ENCODE measurements at regions not wholly inside any gene's neighbourhood (a gene's known extent, or its start where the extent isn't known, plus 50 kb on each side); places are given as distances from the start of the nearest gene placed in this dataset.

DNA sequence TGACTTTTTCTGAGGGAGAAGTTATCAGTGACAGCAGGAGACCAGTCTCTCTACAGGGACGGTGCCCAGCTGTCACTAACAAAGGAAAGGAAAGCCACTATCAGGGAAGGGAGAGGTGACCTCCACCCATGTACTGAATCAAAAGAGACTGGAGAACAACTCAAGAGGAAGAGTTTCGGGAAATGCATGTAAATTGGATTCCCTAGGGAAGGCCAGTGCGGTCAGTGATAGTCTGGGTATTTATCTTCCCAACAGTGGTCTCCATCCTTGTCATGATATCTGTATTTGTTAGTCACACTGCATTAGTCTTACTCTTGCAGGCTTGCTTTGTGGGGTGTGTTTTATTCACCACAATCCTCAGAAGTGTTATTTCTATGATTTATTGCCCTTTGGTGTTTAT is 193.4 kb upstream of the KIRREL3 start:
- TF ChIP-seq EZH2phosphoT487 (IDR thresholded peaks at IDR 0.05; ENCODE audit: borderline replicate concordance, low read length): no peak
- TF ChIP-seq, protein P1, sequence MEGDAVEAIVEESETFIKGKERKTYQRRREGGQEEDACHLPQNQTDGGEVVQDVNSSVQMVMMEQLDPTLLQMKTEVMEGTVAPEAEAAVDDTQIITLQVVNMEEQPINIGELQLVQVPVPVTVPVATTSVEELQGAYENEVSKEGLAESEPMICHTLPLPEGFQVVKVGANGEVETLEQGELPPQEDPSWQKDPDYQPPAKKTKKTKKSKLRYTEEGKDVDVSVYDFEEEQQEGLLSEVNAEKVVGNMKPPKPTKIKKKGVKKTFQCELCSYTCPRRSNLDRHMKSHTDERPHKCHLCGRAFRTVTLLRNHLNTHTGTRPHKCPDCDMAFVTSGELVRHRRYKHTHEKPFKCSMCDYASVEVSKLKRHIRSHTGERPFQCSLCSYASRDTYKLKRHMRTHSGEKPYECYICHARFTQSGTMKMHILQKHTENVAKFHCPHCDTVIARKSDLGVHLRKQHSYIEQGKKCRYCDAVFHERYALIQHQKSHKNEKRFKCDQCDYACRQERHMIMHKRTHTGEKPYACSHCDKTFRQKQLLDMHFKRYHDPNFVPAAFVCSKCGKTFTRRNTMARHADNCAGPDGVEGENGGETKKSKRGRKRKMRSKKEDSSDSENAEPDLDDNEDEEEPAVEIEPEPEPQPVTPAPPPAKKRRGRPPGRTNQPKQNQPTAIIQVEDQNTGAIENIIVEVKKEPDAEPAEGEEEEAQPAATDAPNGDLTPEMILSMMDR (IDR thresholded peaks at IDR 0.05; ENCODE audit: low read depth, low read length, poor library complexity, severe bottlenecking): no peak
- Histone ChIP-seq H4K20me1 (ENCODE audit: control insufficient read depth, insufficient read depth, low read depth, low read length) (no peaks in the 10 kb centered on the region), H3K27ac (ENCODE audit: low read depth, low read length) (no peak overlapping the region), H3K9me2 (replicated peaks; ENCODE audit: control insufficient read depth, low read length) (no peaks in the 10 kb centered on the region), H3K36me3 (ENCODE audit: control insufficient read depth, low read length) (no peaks in the 10 kb centered on the region), H3K4me3 (ENCODE audit: low read length) (no peak overlapping the region), H3K27me3 (ENCODE audit: control insufficient read depth, low read length) (no peaks in the 10 kb centered on the region), H3K4me1 (ENCODE audit: control insufficient read depth, low read length) (no peaks in the 10 kb centered on the region), H3K4me2 (ENCODE audit: low read length) (no peak overlapping the region), H3F3A (ENCODE audit: control insufficient read depth, insufficient read depth) (no peaks in the 10 kb centered on the region), H3K79me2 (ENCODE audit: control insufficient read depth, low read length) (no peaks in the 10 kb centered on the region), H3K9me3 (ENCODE audit: control insufficient read depth, insufficient read depth, low read length) (no peaks in the 10 kb centered on the region)

DNA sequence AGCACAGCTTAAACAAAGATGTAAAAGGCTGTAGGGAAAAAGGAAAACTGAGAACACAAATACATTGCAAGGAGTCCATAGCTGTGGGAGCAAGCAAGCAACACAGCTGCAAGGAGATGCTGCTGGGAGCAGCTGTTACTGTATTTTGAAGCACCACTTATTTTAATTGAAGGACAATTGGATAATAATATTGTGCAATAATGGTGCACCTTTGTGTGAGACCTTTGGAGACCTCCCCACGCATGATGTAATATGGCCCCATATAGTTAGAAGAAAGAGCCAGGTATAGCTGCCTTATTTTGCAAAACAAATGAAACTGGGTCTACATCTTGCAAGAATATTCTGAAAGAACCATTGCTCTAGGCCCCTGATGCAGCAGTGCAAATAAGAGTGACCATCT is 191.1 kb upstream of the KIRREL3 start:
- Histone ChIP-seq H3K27ac (ENCODE audit: low read depth, low read length) (no peak overlapping the region), H3K27me3 (ENCODE audit: control insufficient read depth, low read length) (no peaks in the 10 kb centered on the region), H4K20me1 (ENCODE audit: control insufficient read depth, insufficient read depth, low read depth, low read length) (no peaks in the 10 kb centered on the region), H3K9me2 (replicated peaks; ENCODE audit: control insufficient read depth, low read length) (no peaks in the 10 kb centered on the region), H3K4me2 (ENCODE audit: low read length) (no peak overlapping the region), H3K36me3 (ENCODE audit: control insufficient read depth, low read length) (no peaks in the 10 kb centered on the region), H3K4me3 (ENCODE audit: low read length) (no peak overlapping the region), H3K79me2 (ENCODE audit: control insufficient read depth, low read length) (no peaks in the 10 kb centered on the region), H3F3A (ENCODE audit: control insufficient read depth, insufficient read depth) (no peaks in the 10 kb centered on the region), H3K4me1 (ENCODE audit: control insufficient read depth, low read length) (no peaks in the 10 kb centered on the region), H3K9me3 (ENCODE audit: control insufficient read depth, insufficient read depth, low read length) (no peaks in the 10 kb centered on the region)
- TF ChIP-seq, protein P1 (IDR thresholded peaks at IDR 0.05; ENCODE audit: low read depth, low read length, poor library complexity, severe bottlenecking): no peak
- no peak for TF ChIP-seq EZH2phosphoT487 (IDR thresholded peaks at IDR 0.05; ENCODE audit: borderline replicate concordance, low read length)

DNA sequence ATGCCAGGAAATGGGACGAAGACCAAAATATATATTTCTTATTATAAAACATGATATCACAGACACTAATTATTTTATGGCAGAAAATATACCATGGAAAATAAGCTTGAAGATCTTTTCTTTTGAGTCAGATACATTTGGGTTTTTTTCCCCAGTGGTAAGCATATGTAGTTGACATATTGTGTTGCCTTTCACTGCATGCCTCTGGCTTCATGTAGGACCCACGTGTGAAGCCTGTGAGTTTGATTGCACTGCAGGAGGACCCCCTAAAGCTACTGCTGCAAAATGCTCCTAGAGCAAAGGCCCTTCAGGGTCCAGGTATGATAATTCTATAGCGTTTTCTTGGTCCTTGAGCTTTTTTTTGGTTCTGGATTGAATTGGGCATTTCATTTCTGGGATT is 190.7 kb upstream of the KIRREL3 start:
- Histone ChIP-seq H3K9me3 (ENCODE audit: control insufficient read depth, insufficient read depth, low read length) (no peaks in the 10 kb centered on the region), H3K27ac (ENCODE audit: low read depth, low read length) (no peak overlapping the region), H3K4me2 (ENCODE audit: low read length) (no peak overlapping the region), H3F3A (ENCODE audit: control insufficient read depth, insufficient read depth) (no peaks in the 10 kb centered on the region), H3K4me3 (ENCODE audit: low read length) (no peak overlapping the region), H3K27me3 (ENCODE audit: control insufficient read depth, low read length) (no peaks in the 10 kb centered on the region), H3K79me2 (ENCODE audit: control insufficient read depth, low read length) (no peaks in the 10 kb centered on the region), H4K20me1 (ENCODE audit: control insufficient read depth, insufficient read depth, low read depth, low read length) (no peaks in the 10 kb centered on the region), H3K4me1 (ENCODE audit: control insufficient read depth, low read length) (no peaks in the 10 kb centered on the region), H3K36me3 (ENCODE audit: control insufficient read depth, low read length) (no peaks in the 10 kb centered on the region), H3K9me2 (replicated peaks; ENCODE audit: control insufficient read depth, low read length) (no peaks in the 10 kb centered on the region)
- TF ChIP-seq, protein P1 (IDR thresholded peaks at IDR 0.05; ENCODE audit: low read depth, low read length, poor library complexity, severe bottlenecking): no peak
- TF ChIP-seq EZH2phosphoT487 (IDR thresholded peaks at IDR 0.05; ENCODE audit: borderline replicate concordance, low read length): no peak

Measured in DOHH2 (cell line).